ENCODE measurements at regions not wholly inside any gene's neighbourhood (a gene's known extent, or its start where the extent isn't known, plus 50 kb on each side); places are given as distances from the start of the nearest gene placed in this dataset.

GRCh38 chrX:2608638-2609430 is 82.3 kb upstream of the CD99 start:
- peak; percentile 79 for DNase-seq (ENCODE audit: low read depth)

DNA sequence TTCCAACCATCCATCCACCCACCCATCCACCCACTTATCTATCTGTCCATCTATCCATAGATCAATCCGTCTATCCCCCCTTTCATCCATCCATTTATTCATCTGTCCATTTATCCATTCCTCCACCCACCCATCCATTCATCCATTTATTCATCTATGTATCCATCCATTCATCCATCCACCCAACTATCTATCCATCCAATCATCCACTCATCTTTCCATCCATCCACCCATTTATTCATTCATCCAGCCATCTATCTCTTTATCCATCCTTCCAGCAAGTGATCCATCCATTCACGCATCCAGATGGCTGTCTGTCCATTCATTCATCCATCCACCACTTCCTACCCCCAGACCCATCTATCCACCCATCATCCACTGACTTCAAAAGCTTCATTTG is 84.0 kb upstream of the CD99 start:
- no peak for DNase-seq (ENCODE audit: low read depth)

GRCh38 chrX:2600564-2600963 is 90.5 kb upstream of the CD99 start:
- DNase-seq (ENCODE audit: low read depth) = no peak

DNA sequence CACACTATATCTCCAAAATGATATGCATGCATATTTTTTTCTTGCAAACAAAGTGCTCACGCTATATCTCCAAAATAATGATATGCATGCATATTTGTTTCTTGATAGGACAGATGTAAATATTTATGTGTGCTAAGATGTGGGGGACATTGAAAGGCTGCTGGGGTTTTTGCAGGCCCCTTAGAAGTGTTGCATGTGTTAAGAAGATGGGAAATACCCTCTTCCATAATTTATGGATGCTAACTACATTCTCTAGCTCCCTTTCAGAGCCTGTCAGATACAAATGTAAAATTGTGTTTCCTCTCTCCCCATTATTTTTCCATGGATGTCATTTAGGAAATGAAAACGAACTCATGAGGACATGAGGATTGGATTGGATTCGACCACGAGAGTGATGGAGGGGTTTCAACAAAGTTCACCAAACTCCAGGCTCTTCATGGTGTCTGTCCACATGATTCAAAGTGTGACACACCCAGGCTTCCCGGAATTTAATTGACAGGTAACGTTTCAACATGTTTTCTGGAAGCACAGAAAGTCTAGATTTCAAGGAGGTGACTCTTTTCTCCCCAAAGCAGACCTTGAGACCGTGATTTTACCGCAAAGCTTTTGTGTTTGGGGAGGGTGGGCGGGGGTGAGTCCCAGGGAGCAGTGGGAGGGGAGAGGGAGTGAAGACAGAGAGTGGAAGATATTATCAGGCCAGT is 94.4 kb upstream of the CD99 start:
- no peak for DNase-seq (ENCODE audit: low read depth)

- DNase-seq (ENCODE audit: low read depth) = no peak
These were observed 95.0 kb upstream of the CD99 start for GRCh38 chrX:2596045-2596444.

DNA sequence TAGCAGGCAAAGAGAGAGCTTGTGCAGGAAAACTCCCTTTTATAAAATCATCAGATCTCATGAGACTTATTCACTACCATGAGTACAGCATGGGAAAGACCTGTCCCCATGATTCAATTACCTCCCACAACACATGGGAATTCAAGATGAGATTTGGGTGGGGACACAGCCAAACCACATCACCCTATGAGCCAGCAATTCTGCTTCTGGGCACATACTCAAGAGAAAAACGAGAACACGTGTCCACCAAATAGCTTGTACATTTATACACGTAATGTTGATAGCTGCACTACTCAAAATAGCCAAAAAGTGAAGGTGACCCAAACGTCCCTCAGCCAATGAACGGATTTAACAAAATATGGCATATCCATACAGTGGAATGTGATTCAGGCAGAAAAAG is 94.5 kb upstream of the DHRSX start:
- DNase-seq (ENCODE audit: low read depth) = no peak

DNA sequence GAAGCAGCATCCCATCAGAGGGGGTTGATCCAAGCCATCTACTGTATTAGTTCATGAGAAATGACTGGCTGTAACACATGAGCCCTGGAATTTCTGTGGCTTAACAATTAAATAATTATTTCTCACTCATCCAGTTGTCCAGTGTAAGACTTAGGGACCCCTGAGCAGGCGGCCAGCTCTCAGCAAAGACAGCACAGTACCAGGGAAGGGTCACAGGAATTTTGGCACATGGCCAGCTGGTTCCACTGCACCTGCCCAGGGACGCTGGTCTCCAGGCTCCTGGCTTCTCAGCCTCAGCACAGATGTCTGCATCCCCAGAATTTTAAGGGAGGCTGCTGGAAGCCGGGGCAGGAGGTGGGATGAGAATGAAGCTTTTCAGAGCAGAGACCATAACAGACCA is 93.7 kb upstream of the DHRSX start:
- no peak for DNase-seq (ENCODE audit: low read depth)

DNA sequence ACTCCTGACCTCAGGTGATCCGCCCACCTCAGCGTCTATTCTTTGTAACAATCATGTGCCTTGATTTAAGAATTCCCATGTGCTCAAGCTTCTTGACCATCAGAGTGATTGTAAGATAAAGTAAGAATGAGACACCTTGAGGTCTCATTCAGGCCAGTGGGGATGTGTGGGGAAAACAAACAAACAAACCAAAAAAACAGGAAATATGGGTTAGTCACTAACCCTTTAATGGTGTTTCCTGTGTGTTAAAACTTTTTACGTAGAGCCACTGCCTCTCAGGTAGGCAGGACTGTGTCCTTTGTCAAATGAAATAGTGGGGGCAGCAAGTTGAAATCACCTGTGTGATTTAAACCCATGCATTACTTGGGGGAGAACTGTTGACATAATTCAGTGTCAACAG is 91.5 kb upstream of the DHRSX start:
- no peak for DNase-seq (ENCODE audit: low read depth)

- DNase-seq (ENCODE audit: low read depth) = no peak
These were observed 88.6 kb upstream of the DHRSX start for GRCh38 chrX:2589186-2590020.

DNA sequence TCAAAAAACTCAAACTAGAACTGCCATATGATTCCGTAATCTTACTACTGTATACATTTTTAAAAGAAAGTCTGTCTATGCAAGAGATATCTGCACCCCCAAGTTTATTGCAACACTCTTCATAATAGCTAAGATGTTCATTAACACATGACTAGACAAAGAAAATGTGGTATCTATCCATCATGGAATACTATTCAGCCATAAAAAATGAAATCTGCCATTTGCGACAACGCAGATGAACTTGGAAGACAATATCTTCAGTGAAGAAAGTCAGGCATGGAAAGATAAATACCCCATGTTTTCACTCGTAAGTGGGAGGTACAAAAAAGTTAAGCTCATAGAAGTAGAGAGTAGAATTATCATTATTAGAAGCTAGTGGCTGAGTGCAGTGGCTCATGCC is 87.3 kb upstream of the DHRSX start:
- DNase-seq (ENCODE audit: low read depth) = no peak

DNA sequence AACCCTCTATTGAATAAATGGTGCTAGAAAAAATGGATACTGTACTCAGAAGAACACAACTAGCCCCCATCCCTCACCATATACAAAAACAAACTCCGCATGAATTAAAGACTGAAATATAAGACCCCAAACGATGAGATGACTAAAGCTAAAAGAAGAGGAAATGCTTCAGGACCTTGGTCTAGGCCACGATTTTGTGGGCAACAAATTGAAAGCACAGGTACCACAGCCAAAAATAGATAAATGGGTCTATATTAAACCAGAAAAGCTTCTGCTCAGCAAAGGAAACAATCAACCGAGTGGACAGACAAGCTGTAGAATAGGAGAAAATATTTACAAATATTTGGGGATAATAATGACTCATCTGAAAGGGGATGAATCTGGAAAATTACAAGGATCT is 86.4 kb upstream of the DHRSX start:
- DNase-seq (ENCODE audit: low read depth) = no peak

GRCh38 chrX:2585158-2585470 is 84.3 kb upstream of the DHRSX start:
- no peak for DNase-seq (ENCODE audit: low read depth)

DNA sequence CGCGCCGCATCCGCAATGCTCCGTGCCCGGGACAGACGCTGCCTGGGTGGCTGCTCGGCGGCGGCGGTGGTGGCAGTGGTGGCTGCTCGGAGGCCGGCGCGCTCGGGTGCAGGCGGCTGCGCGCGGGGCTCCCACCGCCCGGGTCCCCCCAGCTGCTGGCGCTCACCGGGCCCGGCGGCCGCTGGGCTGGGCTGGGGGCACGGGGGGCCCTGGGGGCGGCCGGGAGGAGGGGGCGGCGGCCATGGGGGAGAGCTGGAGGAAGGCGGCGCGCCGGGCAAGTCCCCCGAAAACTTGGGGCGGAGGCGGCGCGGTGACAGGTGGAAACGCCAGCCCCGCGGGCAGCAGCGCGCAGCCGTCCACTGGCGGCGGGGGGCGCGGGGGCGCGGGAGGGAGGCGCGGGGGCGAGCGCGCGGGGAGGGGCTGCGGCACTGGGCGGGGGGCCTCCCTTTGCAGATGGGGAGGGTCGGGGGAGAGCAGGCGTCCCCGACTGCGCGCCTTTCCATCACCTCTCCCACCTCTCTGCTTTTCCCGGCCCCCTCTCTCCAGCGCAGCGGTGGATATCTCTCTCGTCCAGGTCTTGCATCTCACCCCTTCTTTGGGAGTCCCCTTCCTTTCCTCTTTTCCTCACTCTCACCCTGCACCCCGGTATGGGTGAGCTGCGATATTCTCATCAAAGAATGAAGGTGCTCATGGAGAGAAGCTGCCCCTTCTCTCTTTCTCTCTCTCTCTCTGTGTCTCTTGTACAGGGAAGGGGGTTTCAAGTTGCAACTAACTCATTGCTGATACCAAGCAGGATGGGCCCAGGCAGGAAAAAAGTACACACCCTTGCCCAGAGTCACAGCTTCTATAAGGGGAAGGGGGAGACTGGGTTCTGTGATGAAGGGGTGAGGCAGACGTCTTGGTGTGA is 83.7 kb upstream of the DHRSX start:
- no peak for DNase-seq (ENCODE audit: low read depth)

DNA sequence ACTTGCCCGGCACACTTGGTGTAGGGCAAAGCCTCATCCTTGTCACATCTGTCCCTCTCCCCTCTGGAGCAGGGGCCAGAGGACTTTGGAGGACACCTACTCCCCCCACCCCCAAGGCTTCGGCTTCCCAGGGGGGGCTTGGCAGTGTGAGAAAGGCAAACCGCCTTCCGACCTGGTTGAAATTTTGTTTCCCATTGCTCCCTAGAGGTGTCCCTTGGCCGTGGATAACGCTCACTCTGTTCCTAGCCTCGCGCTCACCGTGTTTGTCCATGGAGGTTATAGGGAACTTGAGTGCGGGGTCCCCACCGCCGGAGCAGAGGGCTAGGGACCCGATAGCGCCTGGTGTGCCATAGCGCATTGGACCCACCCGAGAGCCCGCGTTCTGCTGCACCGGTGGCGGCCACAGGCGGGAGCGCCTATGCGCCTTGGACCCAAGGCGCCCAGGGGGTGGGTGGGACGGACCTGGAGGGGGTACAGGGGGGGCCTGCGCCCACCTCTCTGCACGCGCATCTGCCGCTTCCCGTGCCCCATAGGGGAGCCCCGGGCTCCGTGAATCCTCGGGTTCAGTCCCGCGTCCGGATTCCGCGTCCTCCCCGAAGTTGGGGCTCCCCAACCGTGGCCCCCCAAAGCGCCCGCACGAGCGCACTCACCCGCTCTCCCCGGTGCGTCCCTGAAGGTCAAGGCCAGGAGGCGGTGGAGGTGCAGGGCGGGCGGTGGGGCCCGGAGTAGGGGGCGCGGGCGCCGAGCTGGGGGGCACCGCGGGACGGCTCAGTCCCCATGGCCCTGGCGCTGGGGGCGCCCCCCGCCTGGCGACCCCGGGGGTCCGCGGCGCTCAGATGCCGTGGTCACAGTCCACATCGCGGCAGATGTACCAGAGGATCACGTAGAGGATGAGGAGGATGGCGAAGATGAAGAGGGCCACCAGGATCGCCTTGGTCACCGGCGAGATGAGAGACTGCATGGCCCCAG is 82.7 kb upstream of the DHRSX start:
- DNase-seq (ENCODE audit: low read depth) = no peak

GRCh38 chrX:2582667-2583066 is 81.9 kb upstream of the DHRSX start:
- DNase-seq (ENCODE audit: low read depth) = no peak

DNA sequence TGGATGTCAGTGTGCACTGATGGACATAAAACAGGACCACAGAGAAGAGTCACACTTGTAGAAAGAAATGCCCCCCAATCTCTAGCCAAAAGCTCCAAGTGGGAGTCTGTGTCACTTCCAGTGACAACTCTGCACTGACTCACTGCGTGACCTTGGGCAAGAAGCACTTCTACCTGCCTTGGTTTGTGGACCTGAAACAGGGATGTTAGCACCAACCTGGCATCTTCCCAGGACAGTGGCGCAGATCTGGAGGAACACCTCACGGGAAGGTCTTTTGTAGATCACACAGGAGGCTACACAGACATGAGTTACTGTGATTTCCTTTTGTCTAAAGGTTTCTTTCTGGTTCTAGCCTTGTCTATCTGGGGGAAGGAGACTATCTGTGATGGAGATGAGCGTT is 80.5 kb upstream of the DHRSX start:
- DNase-seq (ENCODE audit: low read depth) = no peak

DNA sequence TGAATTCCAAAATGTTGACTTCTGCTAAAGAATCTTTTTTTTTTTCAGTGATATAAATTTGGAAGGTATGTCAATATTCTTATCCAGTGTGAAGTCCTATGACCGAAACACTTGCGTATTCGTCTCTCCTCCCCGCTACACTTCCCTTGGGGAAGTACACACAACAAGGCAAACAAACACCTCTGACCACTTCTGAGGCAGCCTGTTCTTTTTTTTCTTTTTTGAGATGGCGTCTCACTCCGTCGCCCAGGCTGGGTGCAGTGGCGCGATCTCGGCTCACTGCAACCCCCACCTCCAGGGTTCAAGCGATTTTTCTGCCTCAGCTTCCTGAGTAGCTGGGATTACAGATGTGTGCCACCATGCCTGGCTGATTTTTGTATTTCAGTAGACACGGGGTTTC is 78.1 kb upstream of the DHRSX start:
- no peak for DNase-seq (ENCODE audit: low read depth)

GRCh38 chrX:2577844-2578466 is 77.2 kb upstream of the DHRSX start:
- DNase-seq (ENCODE audit: low read depth) = no peak

DNA sequence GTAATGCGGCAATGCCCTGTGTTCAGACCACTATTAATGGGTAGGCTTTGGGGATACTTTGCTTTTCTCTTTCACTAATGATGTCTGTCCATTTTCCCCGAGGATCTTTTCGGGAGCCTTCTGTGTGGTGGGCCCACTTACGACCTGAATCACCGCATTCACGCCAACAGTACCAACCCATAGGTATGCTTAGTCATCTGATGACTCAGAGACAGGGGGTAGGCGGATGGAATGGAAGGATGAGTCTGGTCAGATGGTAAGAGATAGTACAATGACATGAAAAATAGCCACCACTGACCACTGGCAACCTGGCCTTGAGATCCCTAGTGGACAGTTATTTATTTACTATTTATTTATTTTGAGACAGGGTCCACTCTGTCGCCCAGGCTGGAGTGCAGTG is 76.0 kb upstream of the DHRSX start:
- DNase-seq (ENCODE audit: low read depth) = no peak

DNA sequence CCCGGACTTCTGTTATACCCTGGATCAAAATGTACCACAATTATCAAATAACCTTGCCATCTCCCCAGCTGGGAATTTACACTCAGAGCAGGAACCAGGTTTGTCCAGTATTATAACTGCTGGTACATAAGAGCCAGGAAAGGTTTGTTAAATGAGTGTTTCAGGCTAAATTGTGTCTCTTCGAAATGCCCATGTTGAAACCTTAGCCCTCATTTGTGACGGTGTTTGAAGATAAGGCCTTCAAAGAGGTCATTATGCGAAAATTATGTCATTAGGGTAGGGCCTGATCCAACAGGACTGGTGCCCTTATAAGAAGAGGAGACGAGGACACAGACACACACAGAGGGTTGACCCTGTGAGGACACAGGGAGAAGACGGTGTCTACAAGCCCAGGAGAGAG is 73.5 kb upstream of the DHRSX start:
- no peak for DNase-seq (ENCODE audit: low read depth)
